ENCODE measurements at regions not wholly inside any gene's neighbourhood (a gene's known extent, or its start where the extent isn't known, plus 50 kb on each side); places are given as distances from the start of the nearest gene placed in this dataset.
"Not testable (repeated sequence)": the region's sequence is repeated elsewhere in the genome, so short reads cannot be mapped to it uniquely, and the experiment has no call there.

GRCh38 chr4:95761426-95761825 is 78.5 kb upstream of the PDHA2 start:
- no peak overlapping the region for H3K27ac ChIP-seq (ENCODE audit: extremely low read depth, low read depth, low read length)
- no peaks in the 10 kb centered on the region for H3K4me1 ChIP-seq (ENCODE audit: control insufficient read depth, insufficient read depth, low read length)
- TF ChIP-seq SETDB1 (IDR thresholded peaks at IDR 0.05; ENCODE audit: insufficient read length, low read length): no peak
- TF ChIP-seq ZNF513 (tag by site-specific recombination; IDR thresholded peaks at IDR 0.05): no peak
- no peak for TF ChIP-seq ZNF529 (tag by site-specific recombination; IDR thresholded peaks at IDR 0.05; ENCODE audit: insufficient replicate concordance)
- no peak for TF ChIP-seq ZNF214 (tag by site-specific recombination; IDR thresholded peaks at IDR 0.05; ENCODE audit: borderline replicate concordance)
- no peak for TF ChIP-seq ZNF843 (tag by site-specific recombination; IDR thresholded peaks at IDR 0.05)
- no peak for TF ChIP-seq GLIS1 (tag by site-specific recombination; IDR thresholded peaks at IDR 0.05)
- no peak for TF ChIP-seq ZNF16 (tag by site-specific recombination; IDR thresholded peaks at IDR 0.05; ENCODE audit: low read depth)
- TF ChIP-seq ZNF239 (tag by site-specific recombination; IDR thresholded peaks at IDR 0.05): no peak
- TF ChIP-seq ZNF211 (tag by site-specific recombination; IDR thresholded peaks at IDR 0.05; ENCODE audit: low read depth): no peak
- TF ChIP-seq ZBTB26 (tag by site-specific recombination; optimal IDR thresholded peaks at IDR 0.05): no peak
- no peaks in the 10 kb centered on the region for H3K36me3 ChIP-seq (ENCODE audit: control insufficient read depth in 2 of 2, insufficient read depth in 1 of 2, low read length in 2 of 2)
- ChIA-PET POLR2A (interaction anchor here (0.7 kb wide), 1 partner anchor 10 kb away, joined by 3 read pairs; no protein-coding TSS in a partner anchor), CTCF (interaction anchor here (0.7 kb wide), 1 partner anchor 245 kb away, joined by 4 read pairs; no protein-coding TSS in a partner anchor)
- no peaks in the 10 kb centered on the region for H3K9me3 ChIP-seq (ENCODE audit: control insufficient read depth, insufficient read depth, low read depth, low read length)
- H3K4me3 ChIP-seq (ENCODE audit: low read depth, low read length): no peak overlapping the region

GRCh38 chr4:95760646-95761045 is 79.2 kb upstream of the PDHA2 start:
- H3K27ac ChIP-seq (ENCODE audit: extremely low read depth, low read depth, low read length); H3K4me1 ChIP-seq (ENCODE audit: control insufficient read depth, insufficient read depth, low read length); H3K4me3 ChIP-seq (ENCODE audit: low read depth, low read length); H3K36me3 ChIP-seq (ENCODE audit: control insufficient read depth in 2 of 2, insufficient read depth in 1 of 2, low read length in 2 of 2); H3K9me3 ChIP-seq (ENCODE audit: control insufficient read depth, insufficient read depth, low read depth, low read length): not testable (repeated sequence)
- ChIA-PET POLR2A (interaction anchor here (0.7 kb wide), 1 partner anchor 9 kb away, joined by 3 read pairs; no protein-coding TSS in a partner anchor), CTCF (interaction anchor here (0.7 kb wide), 2 partner anchors 22 to 246 kb away, joined by 3 to 4 read pairs; no protein-coding TSS in a partner anchor)

- no peak overlapping the region for H3K4me3 ChIP-seq (ENCODE audit: low read depth, low read length)
- H3K27ac ChIP-seq (ENCODE audit: extremely low read depth, low read depth, low read length): no peak overlapping the region
- no peaks in the 10 kb centered on the region for H3K36me3 ChIP-seq (ENCODE audit: control insufficient read depth in 2 of 2, insufficient read depth in 1 of 2, low read length in 2 of 2)
- TF ChIP-seq ZNF10 (tag by site-specific recombination; IDR thresholded peaks at IDR 0.05): no peak
- TF ChIP-seq ZNF426 (tag by site-specific recombination; IDR thresholded peaks at IDR 0.05): no peak
- no peak for TF ChIP-seq ZNF488 (tag by site-specific recombination; IDR thresholded peaks at IDR 0.05)
- TF ChIP-seq ZNF394 (tag by site-specific recombination; IDR thresholded peaks at IDR 0.05; ENCODE audit: borderline replicate concordance): no peak
- no peak for TF ChIP-seq ZNF274 (IDR thresholded peaks at IDR 0.05; ENCODE audit: low read length)
- TF ChIP-seq ZNF274 (tag by site-specific recombination; IDR thresholded peaks at IDR 0.05; ENCODE audit: borderline replicate concordance): no peak
- no peak for TF ChIP-seq FEZF1 (tag by site-specific recombination; IDR thresholded peaks at IDR 0.05)
- no peak for TF ChIP-seq SCRT1 (tag by site-specific recombination; IDR thresholded peaks at IDR 0.05; ENCODE audit: borderline replicate concordance)
- no peak for TF ChIP-seq ZBTB49 (tag by site-specific recombination; IDR thresholded peaks at IDR 0.05; ENCODE audit: low read depth)
- TF ChIP-seq ZNF302 (tag by site-specific recombination; IDR thresholded peaks at IDR 0.05; ENCODE audit: low read depth): no peak
- no peak for TF ChIP-seq ZNF416 (tag by site-specific recombination; IDR thresholded peaks at IDR 0.05)
- no peak for TF ChIP-seq ZNF473 (tag by site-specific recombination; IDR thresholded peaks at IDR 0.05)
- no peak for TF ChIP-seq ZFHX2 (tag by site-specific recombination; conservative IDR thresholded peaks at IDR 0.05)
- TF ChIP-seq ZNF624 (tag by site-specific recombination; IDR thresholded peaks at IDR 0.05): no peak
- no peak for TF ChIP-seq ZIC2 (tag by site-specific recombination; IDR thresholded peaks at IDR 0.05)
- TF ChIP-seq ZNF549 (tag by site-specific recombination; IDR thresholded peaks at IDR 0.05): no peak
- no peak for TF ChIP-seq ZNF623 (tag by site-specific recombination; IDR thresholded peaks at IDR 0.05)
- no peak for TF ChIP-seq ZNF501 (tag by site-specific recombination; IDR thresholded peaks at IDR 0.05)
- POLR2A ChIA-PET: no interaction called here
- H3K9me3 ChIP-seq (ENCODE audit: control insufficient read depth, insufficient read depth, low read depth, low read length): no peaks in the 10 kb centered on the region
- H3K4me1 ChIP-seq (ENCODE audit: control insufficient read depth, insufficient read depth, low read length): no peaks in the 10 kb centered on the region
- CTCF ChIA-PET: no interaction called here
Measured at GRCh38 chr4:95758001-95758400, 81.9 kb upstream of the PDHA2 start.

Measured in HEK293 (cell line).